ES-I3 (cell line): ENCODE measurements at regions not wholly inside any gene's neighbourhood (a gene's known extent, or its start where the extent isn't known, plus 50 kb on each side); places are given as distances from the start of the nearest gene placed in this dataset.

ENCODE experiments used
- H3K36me3 ChIP-seq: 2 replicates; pipeline ENCODE4 v1.6.1; 2013; ENCODE audit warnings: mild to moderate bottlenecking, low read length, control low read depth, moderate library complexity; ENCODE audit not compliant: insufficient read depth
- H3K4me1 ChIP-seq: 2 replicates; pipeline ENCODE4 v1.6.1; 2013; ENCODE audit warnings: mild to moderate bottlenecking, control low read depth, low read length; ENCODE audit not compliant: insufficient read depth
- H3K9ac ChIP-seq: 2 replicates; pipeline ENCODE4 v1.6.1; 2013; ENCODE audit warnings: low read depth, mild to moderate bottlenecking, low read length, moderate library complexity
- H3K9me3 ChIP-seq: 2 replicates; pipeline ENCODE4 v1.6.1; 2013; ENCODE audit warnings: mild to moderate bottlenecking, low read length, moderate library complexity; ENCODE audit not compliant: control insufficient read depth, insufficient read depth

- no peaks in the 10 kb centered on the region for H3K9me3 ChIP-seq
- H3K36me3 ChIP-seq, result no peaks in the 10 kb centered on the region
- H3K4me1 ChIP-seq, result no peaks in the 10 kb centered on the region
- no peak overlapping the region for H3K9ac ChIP-seq
These were observed 87.3 kb upstream of the SPHKAP start for GRCh38 chr2:228268756-228269155.

- H3K36me3 ChIP-seq, result no peaks in the 10 kb centered on the region
- H3K9ac ChIP-seq, result no peak overlapping the region
- H3K9me3 ChIP-seq, result no peaks in the 10 kb centered on the region
- H3K4me1 ChIP-seq, result no peaks in the 10 kb centered on the region
These were observed 86.8 kb upstream of the SPHKAP start for GRCh38 chr2:228268301-228268700.

GRCh38 chr2:228263156-228263555 is 81.7 kb upstream of the SPHKAP start:
- Histone ChIP-seq H3K4me1 (no peaks in the 10 kb centered on the region), H3K9me3 (no peaks in the 10 kb centered on the region)

GRCh38 chr2:228261546-228261945 is 80.1 kb upstream of the SPHKAP start:
- Histone ChIP-seq H3K4me1 (peaks cover 1% of the 10 kb centered on the region; the same call in 1 of the 2 replicates), H3K36me3 (no peaks in the 10 kb centered on the region), H3K9ac (no peak overlapping the region), H3K9me3 (no peaks in the 10 kb centered on the region)

More at GRCh38 chr2:228263156-228263555, 81.7 kb upstream of the SPHKAP start:
- H3K9ac ChIP-seq, result no peak overlapping the region
- no peaks in the 10 kb centered on the region for H3K36me3 ChIP-seq

GRCh38 chr2:228257379-228257778 is 75.9 kb upstream of the SPHKAP start:
- Histone ChIP-seq H3K4me1 (peaks cover 3% of the 10 kb centered on the region; the same call in 1 of the 2 replicates), H3K9me3 (no peaks in the 10 kb centered on the region), H3K9ac (no peak overlapping the region), H3K36me3 (no peaks in the 10 kb centered on the region)

- Histone ChIP-seq H3K9ac (no peak overlapping the region), H3K9me3 (no peaks in the 10 kb centered on the region), H3K4me1 (peaks cover 3% of the 10 kb centered on the region; the same call in 1 of the 2 replicates), H3K36me3 (no peaks in the 10 kb centered on the region)
These were observed 72.3 kb upstream of the SPHKAP start for GRCh38 chr2:228253752-228254151.

- no peaks in the 10 kb centered on the region for H3K4me1 ChIP-seq
- no peaks in the 10 kb centered on the region for H3K36me3 ChIP-seq
- no peak overlapping the region for H3K9ac ChIP-seq
- no peaks in the 10 kb centered on the region for H3K9me3 ChIP-seq
These were observed 65.8 kb upstream of the SPHKAP start for GRCh38 chr2:228247335-228247734.

- no peaks in the 10 kb centered on the region for H3K9me3 ChIP-seq
- no peak overlapping the region for H3K9ac ChIP-seq
- H3K36me3 ChIP-seq, result no peaks in the 10 kb centered on the region
- H3K4me1 ChIP-seq, result no peaks in the 10 kb centered on the region
These were observed 64.1 kb upstream of the SPHKAP start for GRCh38 chr2:228245601-228246000.

- Histone ChIP-seq H3K9ac (no peak overlapping the region), H3K9me3 (no peaks in the 10 kb centered on the region), H3K36me3 (no peaks in the 10 kb centered on the region), H3K4me1 (no peaks in the 10 kb centered on the region)
These were observed 61.1 kb upstream of the SPHKAP start for GRCh38 chr2:228242591-228242990.

- no peaks in the 10 kb centered on the region for H3K9me3 ChIP-seq
- no peaks in the 10 kb centered on the region for H3K36me3 ChIP-seq
- no peaks in the 10 kb centered on the region for H3K4me1 ChIP-seq
- no peak overlapping the region for H3K9ac ChIP-seq
These were observed 58.5 kb upstream of the SPHKAP start for GRCh38 chr2:228239907-228240561.

- Histone ChIP-seq H3K9ac (no peak overlapping the region), H3K4me1 (no peaks in the 10 kb centered on the region), H3K36me3 (no peaks in the 10 kb centered on the region), H3K9me3 (no peaks in the 10 kb centered on the region)
These were observed 57.9 kb upstream of the SPHKAP start for GRCh38 chr2:228239207-228239906.
